ENCODE measurements at regions not wholly inside any gene's neighbourhood (a gene's known extent, or its start where the extent isn't known, plus 50 kb on each side); places are given as distances from the start of the nearest gene placed in this dataset.

DNA sequence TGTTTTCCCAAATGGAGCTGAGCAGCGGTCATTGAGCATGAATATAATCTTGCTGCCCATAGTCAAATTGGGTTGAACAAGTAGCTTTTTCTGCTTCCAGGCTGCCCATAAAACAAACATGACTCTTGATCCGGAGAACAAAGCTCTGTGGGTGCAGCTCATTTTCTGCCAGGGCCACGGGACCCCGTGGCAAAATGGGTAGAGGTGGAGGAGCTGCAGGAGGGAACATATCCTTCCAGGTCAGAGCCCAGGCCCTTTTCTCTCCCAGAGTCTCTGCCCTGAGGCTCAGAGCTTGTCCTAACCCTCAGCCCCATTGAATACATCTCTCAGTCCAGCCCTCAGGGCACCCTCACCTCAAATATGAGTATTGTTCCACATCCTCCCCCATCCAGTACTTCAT lies 151.6 kb upstream of the TWIST2 start:
- DNase-seq (ENCODE audit: extremely low spot score), result no peak
- ChIA-PET POLR2A (no interaction called here), CTCF (interaction anchor here (0.7 to 1.0 kb wide), 2 partner anchors 9 to 249 kb away, joined by 3 to 4 read pairs; no protein-coding TSS in a partner anchor)
- TF ChIP-seq LEF1 (IDR thresholded peaks at IDR 0.05; ENCODE audit: borderline replicate concordance), result no peak
- TF ChIP-seq SUZ12 (IDR thresholded peaks at IDR 0.05), result no peak
- no peak for TF ChIP-seq HDGF (IDR thresholded peaks at IDR 0.05; ENCODE audit: borderline replicate concordance)

- ChIA-PET CTCF (interaction anchor here (1.0 kb wide), 1 partner anchor 8 kb away, joined by 3 read pairs; no protein-coding TSS in a partner anchor), POLR2A (no interaction called here)
- no peak for DNase-seq (ENCODE audit: extremely low spot score)
- TF ChIP-seq TARDBP (IDR thresholded peaks at IDR 0.05) (no peak), LEF1 (IDR thresholded peaks at IDR 0.05; ENCODE audit: borderline replicate concordance) (no peak), CTBP1 (IDR thresholded peaks at IDR 0.05; ENCODE audit: borderline replicate concordance) (no peak), FOXM1 (IDR thresholded peaks at IDR 0.05; ENCODE audit: borderline replicate concordance) (no peak), SP1 (IDR thresholded peaks at IDR 0.05) (no peak), BHLHE40 (IDR thresholded peaks at IDR 0.05; ENCODE audit: borderline replicate concordance) (no peak), HDGF (IDR thresholded peaks at IDR 0.05; ENCODE audit: borderline replicate concordance) (no peak), L3MBTL2 (conservative IDR thresholded peaks at IDR 0.05) (no peak), FOXA1 (IDR thresholded peaks at IDR 0.05) (no peak)
Observed at GRCh38 chr2:238696786-238697185, 151.1 kb upstream of the TWIST2 start.

DNA sequence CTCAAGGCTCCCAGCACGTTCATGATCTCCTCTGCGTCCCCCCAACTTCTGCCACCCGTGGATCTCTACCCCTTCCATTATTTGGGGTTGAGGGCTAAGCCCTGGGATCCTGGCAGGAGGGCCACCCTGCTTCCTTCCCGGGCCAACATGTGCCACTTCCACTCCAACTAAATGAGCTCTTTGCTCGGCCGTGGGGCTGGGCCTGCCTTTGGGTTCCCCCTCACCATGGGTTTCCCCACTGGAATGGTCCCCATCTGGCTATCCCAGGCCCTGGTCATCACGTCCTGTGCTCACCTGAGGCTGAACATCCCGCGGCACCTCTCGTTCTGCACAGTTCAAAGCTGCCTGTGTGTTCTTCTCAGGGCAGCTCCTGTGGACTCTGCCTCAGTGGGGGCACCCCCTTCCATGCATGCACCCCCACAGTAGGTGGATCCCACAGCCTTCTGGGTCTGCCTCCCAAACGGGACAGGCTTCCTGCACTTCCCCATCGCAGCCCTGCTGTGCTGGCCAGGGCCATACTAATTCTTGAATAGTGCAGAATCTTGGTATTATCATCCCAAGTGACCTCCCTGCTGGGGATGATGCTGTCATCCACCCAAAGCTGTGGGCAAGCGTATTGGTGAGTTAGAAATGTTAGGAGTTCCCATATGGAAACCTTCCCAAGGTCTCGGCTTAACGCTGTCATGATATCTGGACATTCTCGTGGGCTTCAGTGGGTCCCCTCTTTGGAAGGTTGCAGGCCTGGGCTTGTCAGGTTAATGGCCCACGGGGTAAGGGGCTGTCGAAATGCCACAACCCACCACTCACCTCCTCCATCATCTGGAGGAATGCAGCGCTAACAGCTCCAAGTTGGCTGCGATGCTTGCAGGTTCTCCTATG lies 150.5 kb upstream of the TWIST2 start:
- DNase-seq (ENCODE audit: extremely low spot score), result no peak
- ChIA-PET POLR2A (no interaction called here), CTCF (no interaction called here)
- TF ChIP-seq FOXA1 (IDR thresholded peaks at IDR 0.05), result no peak
- TF ChIP-seq BHLHE40 (IDR thresholded peaks at IDR 0.05; ENCODE audit: borderline replicate concordance), result no peak
- TF ChIP-seq SP1 (IDR thresholded peaks at IDR 0.05), result no peak
- no peak for TF ChIP-seq PKNOX1 (IDR thresholded peaks at IDR 0.05)
- TF ChIP-seq FOXM1 (IDR thresholded peaks at IDR 0.05; ENCODE audit: borderline replicate concordance), result no peak
- TF ChIP-seq NFRKB (IDR thresholded peaks at IDR 0.05), result no peak
- no peak for TF ChIP-seq HDGF (IDR thresholded peaks at IDR 0.05; ENCODE audit: borderline replicate concordance)
- TF ChIP-seq L3MBTL2 (conservative IDR thresholded peaks at IDR 0.05), result no peak
- no peak for TF ChIP-seq FOXK2 (IDR thresholded peaks at IDR 0.05)
- TF ChIP-seq ZNF384 (IDR thresholded peaks at IDR 0.05), result no peak
- TF ChIP-seq ELF4 (IDR thresholded peaks at IDR 0.05), result no peak
- TF ChIP-seq CTBP1 (IDR thresholded peaks at IDR 0.05; ENCODE audit: borderline replicate concordance), result no peak
- no peak for TF ChIP-seq LEF1 (IDR thresholded peaks at IDR 0.05; ENCODE audit: borderline replicate concordance)
- TF ChIP-seq SUZ12 (IDR thresholded peaks at IDR 0.05), result no peak

DNA sequence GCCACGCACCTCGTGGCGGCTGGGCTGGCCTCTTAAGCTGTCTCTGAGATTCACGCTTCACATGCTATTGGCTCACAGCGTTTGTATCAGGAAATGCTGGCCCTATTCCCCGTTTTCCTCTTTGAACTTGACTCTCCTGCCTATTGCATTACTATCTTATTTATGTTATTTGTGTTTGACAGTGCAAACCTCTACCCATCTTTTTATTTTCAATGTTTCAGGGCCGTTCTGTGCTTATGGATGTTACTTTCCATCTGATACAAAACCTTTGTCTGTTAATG lies 149.9 kb upstream of the TWIST2 start:
- no peak for DNase-seq (ENCODE audit: extremely low spot score)
- POLR2A ChIA-PET, result interaction anchor here (0.7 kb wide), 1 partner anchor 494 kb away, joined by 3 read pairs; no protein-coding TSS in a partner anchor
- no peak for TF ChIP-seq ARNT (IDR thresholded peaks at IDR 0.05)
- TF ChIP-seq SUZ12 (IDR thresholded peaks at IDR 0.05), result no peak
- no peak for TF ChIP-seq FOXK2 (IDR thresholded peaks at IDR 0.05)
- CTCF ChIA-PET, result no interaction called here

GRCh38 chr2:238698451-238699306 lies 149.2 kb upstream of the TWIST2 start:
- ChIA-PET CTCF (no interaction called here), POLR2A (interaction anchor here (0.7 kb wide), 1 partner anchor 495 kb away, joined by 3 read pairs; no protein-coding TSS in a partner anchor)
- TF ChIP-seq PKNOX1 (IDR thresholded peaks at IDR 0.05) (no peak), SP1 (IDR thresholded peaks at IDR 0.05) (no peak), FOXK2 (IDR thresholded peaks at IDR 0.05) (no peak), LEF1 (IDR thresholded peaks at IDR 0.05; ENCODE audit: borderline replicate concordance) (no peak), TARDBP (IDR thresholded peaks at IDR 0.05) (no peak), FOXM1 (IDR thresholded peaks at IDR 0.05; ENCODE audit: borderline replicate concordance) (no peak), BHLHE40 (IDR thresholded peaks at IDR 0.05; ENCODE audit: borderline replicate concordance) (no peak), NFRKB (IDR thresholded peaks at IDR 0.05) (no peak), ELF4 (IDR thresholded peaks at IDR 0.05) (no peak), HDGF (IDR thresholded peaks at IDR 0.05; ENCODE audit: borderline replicate concordance) (no peak), L3MBTL2 (conservative IDR thresholded peaks at IDR 0.05) (no peak), ZNF384 (IDR thresholded peaks at IDR 0.05) (no peak), SUZ12 (IDR thresholded peaks at IDR 0.05) (no peak), FOXA1 (IDR thresholded peaks at IDR 0.05) (no peak), ARNT (IDR thresholded peaks at IDR 0.05) (no peak), CTBP1 (IDR thresholded peaks at IDR 0.05; ENCODE audit: borderline replicate concordance) (no peak)
- no peak for DNase-seq (ENCODE audit: extremely low spot score)

DNA sequence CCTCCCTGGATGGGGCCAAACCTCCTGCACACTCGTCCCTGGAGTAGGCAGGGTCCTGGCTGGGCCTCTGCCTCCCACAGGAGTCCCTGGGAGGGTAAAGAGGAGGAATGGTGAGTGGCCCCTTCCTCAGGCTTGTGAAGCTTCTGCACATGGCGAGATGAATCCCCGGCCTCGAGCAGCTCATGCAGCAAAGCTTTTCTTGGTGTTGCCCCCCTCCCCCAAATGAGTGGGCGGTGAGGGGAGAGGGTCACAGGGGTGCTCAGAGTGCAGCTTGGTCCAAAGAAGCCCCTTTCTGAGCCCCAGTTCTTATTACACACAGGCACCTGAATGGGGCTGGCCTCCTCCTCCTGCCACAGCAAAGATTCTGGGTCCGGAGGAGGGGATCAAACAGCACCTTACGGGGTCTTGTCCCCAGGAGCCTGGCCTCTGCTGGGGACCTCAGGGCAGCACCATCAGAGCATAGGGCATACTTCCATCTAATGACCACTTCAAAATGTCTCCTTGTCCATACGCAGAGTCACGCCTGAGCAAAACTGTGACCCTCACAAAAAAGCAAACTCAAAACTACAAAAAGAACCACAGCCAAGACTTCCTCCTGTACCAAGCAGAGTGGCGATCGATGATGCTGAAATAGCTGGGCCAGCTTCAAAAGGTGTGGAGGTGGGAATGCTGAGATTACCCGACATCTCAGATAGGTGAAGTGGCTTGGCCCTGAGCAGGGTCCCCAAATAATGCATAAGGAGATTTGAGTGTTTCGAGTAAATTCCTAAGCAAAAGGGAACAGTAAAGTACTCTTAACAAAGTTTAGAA lies 148.4 kb upstream of the TWIST2 start:
- ChIA-PET CTCF (no interaction called here), POLR2A (no interaction called here)
- TF ChIP-seq TARDBP (IDR thresholded peaks at IDR 0.05) (no peak), ARNT (IDR thresholded peaks at IDR 0.05) (no peak), L3MBTL2 (conservative IDR thresholded peaks at IDR 0.05) (no peak), FOXK2 (IDR thresholded peaks at IDR 0.05) (no peak), FOXM1 (IDR thresholded peaks at IDR 0.05; ENCODE audit: borderline replicate concordance) (no peak), SP1 (IDR thresholded peaks at IDR 0.05) (no peak), ELF4 (IDR thresholded peaks at IDR 0.05) (no peak), PKNOX1 (IDR thresholded peaks at IDR 0.05) (no peak), CTBP1 (IDR thresholded peaks at IDR 0.05; ENCODE audit: borderline replicate concordance) (no peak), FOXA1 (IDR thresholded peaks at IDR 0.05) (no peak), BHLHE40 (IDR thresholded peaks at IDR 0.05; ENCODE audit: borderline replicate concordance) (no peak), LEF1 (IDR thresholded peaks at IDR 0.05; ENCODE audit: borderline replicate concordance) (no peak), HDGF (IDR thresholded peaks at IDR 0.05; ENCODE audit: borderline replicate concordance) (no peak), ZNF384 (IDR thresholded peaks at IDR 0.05) (no peak), SUZ12 (IDR thresholded peaks at IDR 0.05) (no peak)
- DNase-seq (ENCODE audit: extremely low spot score), result no peak
